HG03439 (cell line): ENCODE measurements at regions not wholly inside any gene's neighbourhood (a gene's known extent, or its start where the extent isn't known, plus 50 kb on each side); places are given as distances from the start of the nearest gene placed in this dataset.

Source experiments
- ATAC-seq: cut with Tn5 transposase; IDR thresholded peaks from one replicate; pipeline ENCODE4 v1.9.1; 2021; ENCODE audit warnings: mild to moderate bottlenecking, moderate library complexity; ENCODE audit not compliant: unreplicated experiment

GRCh38 chr2:20150110-20150706, 74.7 kb downstream of the SDC1 start:
- ATAC-seq = no peak

- ATAC-seq = no peak
Measured at GRCh38 chr2:20149703-20150030, 75.3 kb downstream of the SDC1 start.

GRCh38 chr2:20148923-20149702, 75.8 kb downstream of the SDC1 start:
- no peak for ATAC-seq

- no peak for ATAC-seq
Measured at GRCh38 chr2:20148426-20148922, 76.5 kb downstream of the SDC1 start.

- ATAC-seq = no peak
Measured at GRCh38 chr2:20147351-20147750, 77.6 kb downstream of the SDC1 start.

GRCh38 chr2:20146401-20146800, 78.5 kb downstream of the SDC1 start:
- no peak for ATAC-seq

- ATAC-seq = peak; percentile 74
Measured at GRCh38 chr2:20145497-20146193, 79.3 kb downstream of the SDC1 start.

- no peak for ATAC-seq
Measured at GRCh38 chr2:20144861-20145260, 80.1 kb downstream of the SDC1 start.

GRCh38 chr2:20144196-20144595, 80.7 kb downstream of the SDC1 start:
- no peak for ATAC-seq

GRCh38 chr2:20143263-20143662, 81.7 kb downstream of the SDC1 start:
- ATAC-seq = no peak

GRCh38 chr2:20141806-20142205, 83.1 kb downstream of the SDC1 start:
- ATAC-seq = no peak

- no peak for ATAC-seq
Measured at GRCh38 chr2:20141056-20141762, 83.7 kb downstream of the SDC1 start.

- no peak for ATAC-seq
Measured at GRCh38 chr2:20140321-20141055, 84.4 kb downstream of the SDC1 start.

GRCh38 chr2:20139407-20140172, 85.3 kb downstream of the SDC1 start:
- ATAC-seq = no peak

- no peak for ATAC-seq
Measured at GRCh38 chr2:20138696-20139095, 86.2 kb downstream of the SDC1 start.

- no peak for ATAC-seq
Measured at GRCh38 chr2:20137884-20138283, 86.5 kb upstream of the LAPTM4A start.

- no peak for ATAC-seq
Measured at GRCh38 chr2:20137131-20137571, 85.7 kb upstream of the LAPTM4A start.

GRCh38 chr2:20136149-20136548, 84.7 kb upstream of the LAPTM4A start:
- no peak for ATAC-seq

GRCh38 chr2:20135631-20136050, 84.2 kb upstream of the LAPTM4A start:
- ATAC-seq = peak; percentile 89
